ENCODE measurements at regions not wholly inside any gene's neighbourhood (a gene's known extent, or its start where the extent isn't known, plus 50 kb on each side); places are given as distances from the start of the nearest gene placed in this dataset.
"Not testable (repeated sequence)": the region's sequence is repeated elsewhere in the genome, so short reads cannot be mapped to it uniquely, and the experiment has no call there.

GRCh38 chr3:102036472-102036871 lies 187.2 kb downstream of the NFKBIZ start:
- DNase-seq (ENCODE audit: low spot score) = no peak
- H3K4me1 Mint-ChIP-seq (ENCODE audit: unreplicated experiment) = no peaks in the 10 kb centered on the region
- H3K27ac Mint-ChIP-seq (ENCODE audit: unreplicated experiment) = no peak overlapping the region
- no peak for TF ChIP-seq CTCF (IDR thresholded peaks at IDR 0.05; ENCODE audit: unreplicated experiment)
- H3K27me3 Mint-ChIP-seq (ENCODE audit: unreplicated experiment) = peaks cover 6% of the 10 kb centered on the region
- no peak overlapping the region for H3K4me3 Mint-ChIP-seq (ENCODE audit: unreplicated experiment)
- H3K36me3 Mint-ChIP-seq (ENCODE audit: low read depth, unreplicated experiment) = no peaks in the 10 kb centered on the region
- H3K9me3 Mint-ChIP-seq (ENCODE audit: unreplicated experiment) = peaks cover 4% of the 10 kb centered on the region

- Mint-ChIP-seq H3K27me3 (ENCODE audit: unreplicated experiment) (peaks cover 6% of the 10 kb centered on the region), H3K4me3 (ENCODE audit: unreplicated experiment) (no peak overlapping the region), H3K36me3 (ENCODE audit: low read depth, unreplicated experiment) (no peaks in the 10 kb centered on the region), H3K4me1 (ENCODE audit: unreplicated experiment) (no peaks in the 10 kb centered on the region), H3K9me3 (ENCODE audit: unreplicated experiment) (peaks cover 4% of the 10 kb centered on the region), H3K27ac (ENCODE audit: unreplicated experiment) (no peak overlapping the region)
- TF ChIP-seq CTCF (IDR thresholded peaks at IDR 0.05; ENCODE audit: unreplicated experiment) = no peak
- no peak for DNase-seq (ENCODE audit: low spot score)
Measured at GRCh38 chr3:102037209-102037608, 187.9 kb downstream of the NFKBIZ start.

GRCh38 chr3:102037791-102038190 lies 188.5 kb downstream of the NFKBIZ start:
- DNase-seq (ENCODE audit: low spot score) = no peak
- H3K27ac Mint-ChIP-seq (ENCODE audit: unreplicated experiment) = no peak overlapping the region

GRCh38 chr3:102038477-102039142 lies 189.3 kb downstream of the NFKBIZ start:
- Mint-ChIP-seq H3K27me3 (ENCODE audit: unreplicated experiment) (peaks cover 6% of the 10 kb centered on the region), H3K4me1 (ENCODE audit: unreplicated experiment) (no peaks in the 10 kb centered on the region), H3K4me3 (ENCODE audit: unreplicated experiment) (no peak overlapping the region), H3K36me3 (ENCODE audit: low read depth, unreplicated experiment) (no peaks in the 10 kb centered on the region), H3K27ac (ENCODE audit: unreplicated experiment) (no peak overlapping the region), H3K9me3 (ENCODE audit: unreplicated experiment) (peaks cover 4% of the 10 kb centered on the region)
- no peak for DNase-seq (ENCODE audit: low spot score)
- TF ChIP-seq CTCF (IDR thresholded peaks at IDR 0.05; ENCODE audit: unreplicated experiment) = no peak

More at GRCh38 chr3:102037791-102038190, 188.5 kb downstream of the NFKBIZ start:
- peaks cover 4% of the 10 kb centered on the region for H3K9me3 Mint-ChIP-seq (ENCODE audit: unreplicated experiment)
- H3K4me3 Mint-ChIP-seq (ENCODE audit: unreplicated experiment) = no peak overlapping the region
- H3K4me1 Mint-ChIP-seq (ENCODE audit: unreplicated experiment) = no peaks in the 10 kb centered on the region
- no peaks in the 10 kb centered on the region for H3K36me3 Mint-ChIP-seq (ENCODE audit: low read depth, unreplicated experiment)
- TF ChIP-seq CTCF (IDR thresholded peaks at IDR 0.05; ENCODE audit: unreplicated experiment) = no peak
- H3K27me3 Mint-ChIP-seq (ENCODE audit: unreplicated experiment) = peaks cover 6% of the 10 kb centered on the region

- not testable (repeated sequence) for H3K27ac Mint-ChIP-seq (ENCODE audit: unreplicated experiment); H3K36me3 Mint-ChIP-seq (ENCODE audit: low read depth, unreplicated experiment); DNase-seq (ENCODE audit: low spot score); H3K27me3 Mint-ChIP-seq (ENCODE audit: unreplicated experiment); H3K4me3 Mint-ChIP-seq (ENCODE audit: unreplicated experiment); H3K4me1 Mint-ChIP-seq (ENCODE audit: unreplicated experiment); H3K9me3 Mint-ChIP-seq (ENCODE audit: unreplicated experiment)
Measured at GRCh38 chr3:102040144-102040543, 190.8 kb downstream of the NFKBIZ start.
